ENCODE measurements at regions not wholly inside any gene's neighbourhood (a gene's known extent, or its start where the extent isn't known, plus 50 kb on each side); places are given as distances from the start of the nearest gene placed in this dataset.

GRCh38 chr2:234206738-234207137 is 156.2 kb downstream of the SPP2 start:
- no peak overlapping the region for H3K4me3 ChIP-seq (replicated peaks in 1 of 3; ENCODE audit: insufficient read depth in 1 of 3, low read depth in 2 of 3, low read length in 3 of 3)
- FAIRE-seq (no peak), ATAC-seq (no peak), DNase-seq (ENCODE audit: low spot score) (no peak)
- no peak overlapping the region for H2AFZ ChIP-seq (ENCODE audit: low read length)
- TF ChIP-seq ZNF564 (CRISPR knock-in tag; IDR thresholded peaks at IDR 0.05) (peak; percentile 82; the same call in 1 of the 2 replicates), RBM22 (optimal IDR thresholded peaks at IDR 0.05; ENCODE audit: low read length) (no peak)
- TF ChIP-seq, protein P1, sequence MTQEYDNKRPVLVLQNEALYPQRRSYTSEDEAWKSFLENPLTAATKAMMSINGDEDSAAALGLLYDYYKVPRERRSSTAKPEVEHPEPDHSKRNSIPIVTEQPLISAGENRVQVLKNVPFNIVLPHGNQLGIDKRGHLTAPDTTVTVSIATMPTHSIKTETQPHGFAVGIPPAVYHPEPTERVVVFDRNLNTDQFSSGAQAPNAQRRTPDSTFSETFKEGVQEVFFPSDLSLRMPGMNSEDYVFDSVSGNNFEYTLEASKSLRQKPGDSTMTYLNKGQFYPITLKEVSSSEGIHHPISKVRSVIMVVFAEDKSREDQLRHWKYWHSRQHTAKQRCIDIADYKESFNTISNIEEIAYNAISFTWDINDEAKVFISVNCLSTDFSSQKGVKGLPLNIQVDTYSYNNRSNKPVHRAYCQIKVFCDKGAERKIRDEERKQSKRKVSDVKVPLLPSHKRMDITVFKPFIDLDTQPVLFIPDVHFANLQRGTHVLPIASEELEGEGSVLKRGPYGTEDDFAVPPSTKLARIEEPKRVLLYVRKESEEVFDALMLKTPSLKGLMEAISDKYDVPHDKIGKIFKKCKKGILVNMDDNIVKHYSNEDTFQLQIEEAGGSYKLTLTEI (CRISPR knock-in tag; conservative IDR thresholded peaks at IDR 0.05) = no peak
- no peaks in the 10 kb centered on the region for H3K9me3 ChIP-seq (ENCODE audit: low read length)
- intact Hi-C loops (cut with micrococcal nuclease; ENCODE audit: unreplicated experiment) = no loop called here
- H3K27me3 ChIP-seq (ENCODE audit: control insufficient read depth in 1 of 2, insufficient read depth in 2 of 2, low read length in 2 of 2) = peaks cover 0 to 3% of the 10 kb centered on the region in 2 experiments; a peak in 2 of 5 replicates
- H4K20me1 ChIP-seq (ENCODE audit: insufficient read depth, low read length) = no peaks in the 10 kb centered on the region
- no peak overlapping the region for H3K4me2 ChIP-seq (ENCODE audit: low read depth, low read length)
- no peaks in the 10 kb centered on the region for H3K36me3 ChIP-seq (replicated peaks in 1 of 2; ENCODE audit: control insufficient read depth in 1 of 2, insufficient read depth in 2 of 2, low read length in 2 of 2)
- H3K4me1 ChIP-seq (ENCODE audit: insufficient read depth, low read length) = peaks cover 4% of the 10 kb centered on the region; the same call in 1 of the 2 replicates
- H3K9ac ChIP-seq (ENCODE audit: insufficient read depth, low read depth, low read length) = no peak overlapping the region
- no TSS peak for BruUV-seq (replicated peaks)
- no peaks in the 10 kb centered on the region for H3K79me2 ChIP-seq (ENCODE audit: insufficient read depth, low read length)
- ChIA-PET POLR2A (no interaction called here), CTCF (ENCODE audit: low intra/inter-chr PET ratio, low total read pairs) (no interaction called here)
- 81% methylated on average over 2 of the region's 2 CpGs for WGBS (ENCODE audit: low lambda C conversion rate)
- in situ Hi-C loops (cut with HindIII; ENCODE audit: extremely low pct_ligation_motif_present, low pct_unique_long_range_greater_than_20kb) = no loop called here
- no peak overlapping the region for H3K27ac ChIP-seq (ENCODE audit: extremely low read length, insufficient read depth, low read length)

- H3K9me3 ChIP-seq (ENCODE audit: low read length) = no peaks in the 10 kb centered on the region
- CTCF ChIA-PET (ENCODE audit: low intra/inter-chr PET ratio, low total read pairs) = no interaction called here
- POLR2A ChIA-PET = no interaction called here
- DNase-seq (ENCODE audit: low spot score) (no peak), ATAC-seq (no peak), FAIRE-seq (no peak)
- no peak overlapping the region for H3K9ac ChIP-seq (ENCODE audit: insufficient read depth, low read depth, low read length)
- H3K36me3 ChIP-seq (replicated peaks in 1 of 2; ENCODE audit: control insufficient read depth in 1 of 2, insufficient read depth in 2 of 2, low read length in 2 of 2) = no peaks in the 10 kb centered on the region
- H3K79me2 ChIP-seq (ENCODE audit: insufficient read depth, low read length) = no peaks in the 10 kb centered on the region
- TF ChIP-seq ZNF549 (CRISPR knock-in tag; IDR thresholded peaks at IDR 0.05) (no peak), RFX1 (IDR thresholded peaks at IDR 0.05) (no peak), SNAI1 (CRISPR knock-in tag; IDR thresholded peaks at IDR 0.05; ENCODE audit: borderline replicate concordance) (no peak), ZNF547 (CRISPR knock-in tag; IDR thresholded peaks at IDR 0.05) (no peak)
- TF ChIP-seq, protein P2, sequence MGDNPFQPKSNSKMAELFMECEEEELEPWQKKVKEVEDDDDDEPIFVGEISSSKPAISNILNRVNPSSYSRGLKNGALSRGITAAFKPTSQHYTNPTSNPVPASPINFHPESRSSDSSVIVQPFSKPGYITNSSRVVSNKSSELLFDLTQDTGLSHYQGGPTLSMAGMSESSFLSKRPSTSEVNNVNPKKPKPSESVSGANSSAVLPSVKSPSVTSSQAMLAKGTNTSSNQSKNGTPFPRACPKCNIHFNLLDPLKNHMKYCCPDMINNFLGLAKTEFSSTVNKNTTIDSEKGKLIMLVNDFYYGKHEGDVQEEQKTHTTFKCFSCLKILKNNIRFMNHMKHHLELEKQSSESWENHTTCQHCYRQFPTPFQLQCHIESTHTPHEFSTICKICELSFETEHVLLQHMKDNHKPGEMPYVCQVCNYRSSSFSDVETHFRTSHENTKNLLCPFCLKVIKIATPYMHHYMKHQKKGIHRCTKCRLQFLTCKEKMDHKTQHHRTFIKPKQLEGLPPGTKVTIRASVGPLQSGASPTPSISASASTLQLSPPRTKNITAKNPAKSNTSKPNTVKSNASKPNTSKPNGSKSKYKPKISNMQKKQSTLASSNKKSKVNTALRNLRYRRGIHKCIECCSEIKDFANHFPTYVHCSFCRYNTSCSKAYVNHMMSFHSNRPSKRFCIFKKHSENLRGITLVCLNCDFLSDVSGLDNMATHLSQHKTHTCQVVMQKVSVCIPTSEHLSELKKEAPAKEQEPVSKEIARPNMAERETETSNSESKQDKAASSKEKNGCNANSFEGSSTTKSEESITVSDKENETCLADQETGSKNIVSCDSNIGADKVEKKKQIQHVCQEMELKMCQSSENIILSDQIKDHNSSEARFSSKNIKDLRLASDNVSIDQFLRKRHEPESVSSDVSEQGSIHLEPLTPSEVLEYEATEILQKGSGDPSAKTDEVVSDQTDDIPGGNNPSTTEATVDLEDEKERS (CRISPR knock-in tag; IDR thresholded peaks at IDR 0.05) = no peak
- in situ Hi-C loops (cut with HindIII; ENCODE audit: extremely low pct_ligation_motif_present, low pct_unique_long_range_greater_than_20kb) = no loop called here
- H2AFZ ChIP-seq (ENCODE audit: low read length) = no peak overlapping the region
- no peaks in the 10 kb centered on the region; the same call in 1 of the 2 replicates for H3K4me1 ChIP-seq (ENCODE audit: insufficient read depth, low read length)
- no peak overlapping the region for H3K4me3 ChIP-seq (replicated peaks in 1 of 3; ENCODE audit: insufficient read depth in 1 of 3, low read depth in 2 of 3, low read length in 3 of 3)
- no TSS peak for BruUV-seq (replicated peaks)
- WGBS (ENCODE audit: low lambda C conversion rate) = 3% methylated on average over 1 of the region's 1 CpG
- peaks cover 0 to 16% of the 10 kb centered on the region in 2 experiments; a peak in 3 of 5 replicates for H3K27me3 ChIP-seq (ENCODE audit: control insufficient read depth in 1 of 2, insufficient read depth in 2 of 2, low read length in 2 of 2)
- intact Hi-C loops (cut with micrococcal nuclease; ENCODE audit: unreplicated experiment) = no loop called here
- no peak overlapping the region for H3K27ac ChIP-seq (ENCODE audit: extremely low read length, insufficient read depth, low read length)
- no peaks in the 10 kb centered on the region for H4K20me1 ChIP-seq (ENCODE audit: insufficient read depth, low read length)
- no peak overlapping the region for H3K4me2 ChIP-seq (ENCODE audit: low read depth, low read length)
Measured at GRCh38 chr2:234204480-234204879, 154.0 kb downstream of the SPP2 start.

Measured in HepG2 (cell line).